GM19397 (cell line): ENCODE measurements at regions not wholly inside any gene's neighbourhood (a gene's known extent, or its start where the extent isn't known, plus 50 kb on each side); places are given as distances from the start of the nearest gene placed in this dataset.
"Not testable (repeated sequence)": the region's sequence is repeated elsewhere in the genome, so short reads cannot be mapped to it uniquely, and the experiment has no call there.

ENCODE experiments used
- ATAC-seq: cut with Tn5 transposase; IDR thresholded peaks from one replicate; pipeline ENCODE4 v1.9.1; 2021; ENCODE audit warnings: mild to moderate bottlenecking, moderate library complexity; ENCODE audit not compliant: unreplicated experiment

GRCh38 chr10:33102071-33102470 is 144.0 kb upstream of the ITGB1 start:
- ATAC-seq: no peak

- ATAC-seq: no peak
Observed at GRCh38 chr10:33101392-33101787, 143.4 kb upstream of the ITGB1 start.

- no peak for ATAC-seq
Observed at GRCh38 chr10:33100781-33101391, 142.9 kb upstream of the ITGB1 start.

GRCh38 chr10:33099748-33100147 is 141.7 kb upstream of the ITGB1 start:
- ATAC-seq: no peak

DNA sequence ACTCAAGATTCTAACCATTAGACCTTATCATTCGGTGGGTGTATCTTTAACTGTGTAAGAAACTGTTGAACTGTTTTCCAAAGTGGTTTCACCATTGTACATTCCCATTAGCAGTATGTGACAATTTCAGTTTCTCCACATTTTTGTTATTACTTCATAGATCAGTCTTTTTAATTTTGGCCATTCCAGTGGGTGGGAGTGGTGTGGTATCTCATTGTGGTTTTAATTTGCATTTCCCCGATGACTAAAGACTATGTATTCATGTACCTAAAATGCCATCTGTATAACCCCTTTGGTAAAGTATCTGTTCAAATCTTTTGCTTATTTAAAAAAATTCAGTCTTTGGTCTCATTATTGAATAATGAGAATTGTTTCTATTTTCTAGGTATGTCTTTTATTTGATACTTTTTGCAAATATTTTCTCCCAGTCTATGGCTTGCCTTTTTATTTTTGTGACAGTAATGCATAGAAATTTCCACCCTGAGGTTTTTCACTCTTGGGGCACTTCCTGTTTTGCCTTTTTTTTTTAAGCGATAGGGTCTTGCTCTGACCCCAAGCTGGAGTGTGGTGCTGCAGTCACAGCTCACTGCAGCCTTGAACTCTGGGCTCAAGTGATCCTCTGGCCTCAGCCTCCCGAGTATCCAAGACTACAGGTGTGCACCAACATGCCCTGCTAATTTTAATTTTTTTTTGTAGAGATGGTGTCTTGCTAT is 141.1 kb upstream of the ITGB1 start:
- ATAC-seq: no peak

- ATAC-seq: peak; percentile 70
Observed at GRCh38 chr10:33095867-33096815, 138.1 kb upstream of the ITGB1 start.

DNA sequence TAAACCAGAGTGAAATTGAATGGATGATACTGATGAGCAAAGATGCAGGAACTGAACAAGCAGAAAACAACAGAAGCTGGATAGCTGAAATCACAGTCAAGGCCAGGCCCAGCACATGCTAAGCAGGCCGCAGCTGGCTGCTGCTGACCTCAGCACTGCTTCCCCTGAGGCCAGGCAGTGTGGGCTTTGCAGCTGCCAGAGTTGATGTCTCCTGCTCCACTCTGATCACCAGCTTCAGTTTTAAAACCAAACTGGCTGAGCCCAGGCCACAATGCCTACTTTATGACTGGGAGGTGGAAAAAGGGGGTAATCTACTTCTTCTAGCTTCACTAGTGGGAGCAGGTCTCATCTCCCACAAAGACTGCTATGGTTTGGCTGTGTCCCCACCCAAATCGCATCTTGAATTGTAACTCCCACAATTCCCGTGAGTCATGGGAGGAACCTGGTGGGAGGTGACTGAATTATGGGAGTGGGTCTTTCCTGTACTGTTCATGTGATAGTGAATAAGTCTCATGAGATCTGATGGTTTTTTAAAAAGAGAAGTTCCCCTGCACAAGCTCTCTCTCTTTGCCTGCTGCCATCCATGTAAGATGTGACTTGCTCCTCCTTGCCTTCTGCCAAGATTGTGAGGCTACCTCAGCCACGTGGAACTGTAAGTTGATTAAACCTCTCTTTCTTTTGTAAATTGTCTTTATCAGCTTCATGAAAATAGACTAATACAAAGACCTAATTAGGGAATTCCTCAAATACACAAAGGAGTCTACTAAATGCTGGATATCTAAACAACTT is 136.4 kb upstream of the ITGB1 start:
- no peak for ATAC-seq

GRCh38 chr10:33093362-33093761 is 135.3 kb upstream of the ITGB1 start:
- no peak for ATAC-seq

DNA sequence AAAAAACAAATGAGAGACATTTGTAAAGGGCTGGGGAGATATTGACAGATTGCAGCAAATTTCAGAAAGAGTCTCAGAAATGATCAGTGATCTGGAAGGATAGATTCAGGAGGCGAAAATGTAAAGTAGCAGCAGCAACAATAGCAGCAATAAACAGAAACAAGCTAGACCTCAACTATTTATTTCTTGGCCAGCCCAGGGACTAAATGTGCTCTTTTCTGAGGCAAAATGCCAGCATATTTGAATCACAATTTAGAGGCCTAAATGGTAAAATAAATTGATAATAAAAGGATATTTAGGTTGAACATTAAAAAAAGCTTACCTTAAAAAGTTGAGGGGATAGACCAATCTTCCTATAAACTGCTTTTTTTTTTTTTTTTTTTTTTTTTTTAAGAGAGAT is 134.6 kb upstream of the ITGB1 start:
- ATAC-seq: no peak

GRCh38 chr10:33091201-33091600 is 133.2 kb upstream of the ITGB1 start:
- ATAC-seq: no peak

GRCh38 chr10:33088990-33089389 is 131.0 kb upstream of the ITGB1 start:
- ATAC-seq: no peak

DNA sequence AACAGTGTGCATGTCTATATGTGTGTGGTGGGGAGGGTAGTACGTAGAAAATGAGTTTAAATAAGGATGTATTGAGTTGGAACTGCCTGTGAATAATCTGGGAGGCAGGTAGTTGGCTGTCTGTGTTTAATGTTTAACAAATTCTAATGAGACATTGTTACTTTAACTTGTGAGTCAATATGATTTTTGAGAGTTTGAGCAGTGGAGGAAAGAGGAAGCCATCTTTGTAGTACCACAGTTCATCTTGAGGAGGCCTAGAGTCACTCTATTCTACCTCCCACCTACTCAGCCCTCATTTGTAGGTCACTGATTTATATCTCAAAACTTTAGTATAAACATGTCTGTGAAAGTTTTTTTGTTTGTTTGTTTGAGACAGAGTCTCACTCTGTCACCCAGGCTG is 129.9 kb upstream of the ITGB1 start:
- ATAC-seq: no peak

DNA sequence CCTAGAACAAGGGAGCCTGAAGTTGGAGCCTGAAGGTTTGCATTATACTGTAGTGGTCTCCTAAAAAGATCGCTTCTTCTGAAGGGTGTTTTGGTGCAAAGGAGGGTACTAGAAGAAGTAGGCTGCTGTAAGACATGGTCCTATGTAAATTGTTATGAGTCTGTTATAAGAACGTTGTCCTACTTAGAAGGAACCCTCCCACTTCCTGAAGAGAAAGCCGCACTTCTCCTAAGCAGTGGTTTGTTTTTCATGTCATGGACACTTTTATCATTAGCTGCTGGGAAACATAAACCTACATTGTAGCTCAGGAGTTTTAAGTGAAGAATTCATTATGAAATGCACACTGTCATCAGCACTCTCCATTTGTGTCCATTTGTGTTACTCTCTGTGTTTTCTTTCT is 129.1 kb upstream of the ITGB1 start:
- ATAC-seq: no peak

- ATAC-seq: no peak
Observed at GRCh38 chr10:33086100-33086499, 128.1 kb upstream of the ITGB1 start.

DNA sequence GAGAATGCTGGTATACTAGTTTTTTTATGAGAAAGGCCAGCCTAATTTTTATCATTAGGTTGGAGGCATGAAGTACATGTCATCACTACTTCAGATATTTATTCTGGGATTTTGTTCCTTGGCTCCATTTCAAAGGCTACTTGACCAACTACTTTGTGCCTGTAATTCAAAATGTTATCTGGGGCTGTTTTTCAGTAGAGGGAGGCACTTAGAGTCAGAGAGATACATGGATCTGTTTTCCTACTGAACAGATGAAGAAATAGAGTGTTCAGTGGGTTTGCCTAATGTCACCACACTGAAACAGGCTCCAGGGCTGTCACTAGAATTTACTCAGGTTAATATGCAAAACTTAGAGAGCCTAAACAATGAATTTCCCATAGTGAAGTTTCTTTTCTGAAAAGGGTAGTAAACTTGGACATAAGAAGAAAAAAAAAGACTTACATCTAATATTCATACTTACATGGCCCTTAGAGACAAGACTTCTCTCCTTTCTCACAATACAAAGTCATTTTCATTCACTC is 127.3 kb upstream of the ITGB1 start:
- ATAC-seq: no peak

DNA sequence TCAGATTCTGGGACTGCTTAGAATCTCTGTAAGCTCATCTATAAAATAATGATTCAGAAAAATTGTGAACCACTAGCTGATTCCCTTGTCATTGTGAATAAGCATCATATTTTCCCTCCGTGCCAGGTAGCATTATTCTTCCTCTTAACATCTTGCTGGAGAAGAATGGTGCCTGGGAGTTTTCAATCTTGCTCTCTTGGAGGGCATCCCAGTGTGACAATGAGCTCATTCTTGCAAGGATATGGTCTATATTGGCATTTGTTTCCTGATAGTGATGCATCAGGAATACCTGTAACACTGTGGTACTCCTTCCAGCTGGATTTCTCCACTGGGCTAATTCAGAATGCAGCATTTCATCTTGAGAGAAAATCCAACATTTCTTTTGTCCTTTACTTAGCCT is 126.4 kb upstream of the ITGB1 start:
- no peak for ATAC-seq

DNA sequence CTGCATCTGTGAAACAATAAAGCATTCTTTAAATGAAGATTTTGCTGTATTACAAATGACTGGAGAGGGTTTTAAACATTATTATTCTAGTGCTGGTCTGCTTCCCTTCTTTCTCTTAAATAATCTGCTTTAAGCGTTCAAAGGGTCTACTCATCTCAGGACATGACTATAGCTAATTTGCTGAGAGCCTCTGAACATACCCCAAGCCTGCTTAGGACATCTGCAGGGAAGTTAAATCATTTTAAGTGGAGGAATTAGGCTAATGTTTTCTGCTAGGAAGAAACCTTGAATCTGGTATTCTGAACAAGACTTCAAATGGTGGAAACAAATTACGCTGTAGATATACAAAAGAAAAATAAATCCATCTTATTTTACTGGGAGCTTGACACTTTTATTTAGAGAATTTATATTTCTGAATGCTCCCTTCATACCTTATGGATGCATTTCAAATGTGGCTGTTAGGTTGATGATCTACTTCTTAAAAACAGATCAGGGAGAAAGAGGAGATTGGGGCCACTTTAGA is 124.4 kb upstream of the ITGB1 start:
- no peak for ATAC-seq

DNA sequence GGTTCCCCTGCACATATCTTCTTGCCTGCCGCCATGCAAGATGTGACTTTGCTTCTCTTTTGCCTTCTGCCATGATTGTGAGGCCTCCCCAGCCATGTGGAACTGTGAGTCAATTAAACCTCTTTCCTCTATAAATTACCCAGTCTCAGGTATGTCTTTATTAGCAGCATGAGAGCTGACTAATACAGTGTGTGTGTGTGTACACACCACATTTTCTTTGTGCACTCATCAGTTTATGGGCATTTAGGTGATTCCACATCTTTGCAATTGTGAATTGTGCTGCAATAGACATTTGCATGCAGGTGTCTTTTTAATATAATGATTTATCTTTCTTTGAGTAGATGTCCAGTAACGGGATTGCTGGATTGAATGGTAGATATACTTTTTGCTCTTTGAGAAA is 122.4 kb upstream of the ITGB1 start:
- ATAC-seq: not testable (repeated sequence)

DNA sequence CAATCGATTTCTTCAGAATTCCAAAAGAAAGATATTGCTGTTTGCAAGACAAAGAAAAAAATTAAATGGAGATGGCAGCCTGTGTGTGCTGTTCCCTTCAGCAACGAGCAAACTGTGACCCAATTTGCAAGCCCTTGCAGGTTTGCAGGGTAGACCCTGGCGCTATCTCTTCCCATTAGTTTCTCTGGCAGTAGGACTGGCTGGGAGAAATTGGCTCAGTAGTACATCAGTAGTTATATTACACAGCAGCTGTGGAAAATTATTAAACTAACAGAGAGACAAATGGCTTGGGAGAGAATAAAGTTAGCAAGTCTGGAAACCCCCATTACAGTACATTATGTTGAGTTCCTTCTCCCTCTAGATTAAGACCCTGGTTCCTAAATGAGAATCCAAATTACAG is 116.4 kb upstream of the ITGB1 start:
- no peak for ATAC-seq

DNA sequence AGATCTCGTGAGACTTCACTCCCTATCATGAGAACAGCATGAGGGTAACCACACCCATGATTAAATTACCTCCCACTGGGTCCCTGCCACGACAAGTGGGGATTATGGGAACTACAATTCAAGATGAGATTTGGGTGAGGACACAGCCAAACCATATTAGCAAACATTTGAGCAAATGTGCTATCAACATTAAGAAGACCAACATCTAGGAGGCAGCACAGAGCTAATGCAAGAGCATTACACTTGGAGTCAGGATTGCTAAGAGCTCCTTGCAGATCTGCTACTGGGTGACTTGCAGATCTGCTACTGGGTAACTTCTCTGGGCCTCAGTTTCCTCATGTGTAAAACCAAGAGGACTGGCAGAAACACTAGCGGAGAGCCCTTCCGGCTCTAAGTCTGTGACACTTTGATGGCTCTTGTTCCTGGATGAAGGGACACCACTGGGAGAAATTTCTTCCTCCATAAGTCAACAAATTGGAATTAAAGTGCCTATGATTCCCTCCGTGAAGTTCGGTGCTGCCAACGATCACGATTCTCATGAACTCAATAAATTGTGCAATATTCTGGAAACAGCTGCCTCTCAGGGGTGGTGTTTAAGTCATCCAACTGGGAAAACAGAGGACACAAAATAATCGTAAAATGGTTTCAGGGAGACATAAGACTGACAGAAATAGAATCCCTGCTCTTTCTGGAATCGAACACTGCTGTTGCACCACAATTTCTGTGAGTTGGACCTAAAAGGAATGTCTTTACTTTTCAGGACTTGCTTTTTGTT is 115.8 kb upstream of the ITGB1 start:
- no peak for ATAC-seq
